Stimulated activated CD8-positive, alpha-beta memory T cell treated with anti-CD3 and anti-CD28 coated beads, Interleukin-4, amount 100 ng/mL, for 48 hours (primary cell): ENCODE measurements at regions not wholly inside any gene's neighbourhood (a gene's known extent, or its start where the extent isn't known, plus 50 kb on each side); places are given as distances from the start of the nearest gene placed in this dataset.
A peak's percentile ranks its signal among the peaks of the same experiment; 100 is the strongest.
"Not testable (repeated sequence)": the region's sequence is repeated elsewhere in the genome, so short reads cannot be mapped to it uniquely, and the experiment has no call there.

Experiments
- DNase-seq: peaks from one replicate; pipeline ENCODE4 v3.0.0-alpha.2; 2020

- no peak for DNase-seq
Observed at GRCh38 chr2:131756141-131756907, 228.6 kb downstream of the CCDC74A start.

GRCh38 chr2:131758941-131759340 is 231.3 kb downstream of the CCDC74A start:
- DNase-seq: not testable (repeated sequence)

GRCh38 chr2:131774955-131775555 is 247.4 kb downstream of the CCDC74A start:
- not testable (repeated sequence) for DNase-seq

GRCh38 chr2:131775903-131776506 is 248.3 kb downstream of the CCDC74A start:
- DNase-seq: not testable (repeated sequence)

GRCh38 chr2:131780446-131780845 is 252.8 kb downstream of the CCDC74A start:
- DNase-seq: not testable (repeated sequence)

- no peak for DNase-seq
Observed at GRCh38 chr2:131801210-131801744, 273.6 kb downstream of the CCDC74A start.

GRCh38 chr2:131801745-131802350 is 274.2 kb downstream of the CCDC74A start:
- DNase-seq: peak; percentile 84

GRCh38 chr2:131802351-131802836 is 274.7 kb downstream of the CCDC74A start:
- peak; percentile 66 for DNase-seq

- not testable (repeated sequence) for DNase-seq
Observed at GRCh38 chr2:131803237-131803636, 275.5 kb downstream of the CCDC74A start.

- DNase-seq: not testable (repeated sequence)
Observed at GRCh38 chr2:131812605-131813004, 284.9 kb downstream of the CCDC74A start.

GRCh38 chr2:131813378-131813777 is 285.7 kb downstream of the CCDC74A start:
- DNase-seq: not testable (repeated sequence)

GRCh38 chr2:131818267-131818973 is 290.7 kb downstream of the CCDC74A start:
- DNase-seq: not testable (repeated sequence)

GRCh38 chr2:131822237-131822721 is 294.6 kb downstream of the CCDC74A start:
- not testable (repeated sequence) for DNase-seq

- not testable (repeated sequence) for DNase-seq
Observed at GRCh38 chr2:131823058-131823457, 295.4 kb downstream of the CCDC74A start.

- not testable (repeated sequence) for DNase-seq
Observed at GRCh38 chr2:131824986-131825385, 297.3 kb downstream of the CCDC74A start.

GRCh38 chr2:131827481-131828163 is 299.9 kb downstream of the CCDC74A start:
- no peak for DNase-seq

GRCh38 chr2:131828164-131828561 is 300.5 kb downstream of the CCDC74A start:
- no peak for DNase-seq

GRCh38 chr2:131828633-131829455 is 301.2 kb downstream of the CCDC74A start:
- DNase-seq: not testable (repeated sequence)

- DNase-seq: not testable (repeated sequence)
Observed at GRCh38 chr2:131829456-131830241, 302.0 kb downstream of the CCDC74A start.
